Spleen (tissue), 11 donors: ENCODE measurements at regions not wholly inside any gene's neighbourhood (a gene's known extent, or its start where the extent isn't known, plus 50 kb on each side); places are given as distances from the start of the nearest gene placed in this dataset.
"Not testable (repeated sequence)": the region's sequence is repeated elsewhere in the genome, so short reads cannot be mapped to it uniquely, and the experiment has no call there.

Experiments used
- DNase-seq: peaks from one replicate; pipeline ENCODE4 v3.0.0-alpha.2; 2020
- H3K27ac ChIP-seq, 8 donors: fragments of 200-600 bp; sonication (generic) in 7 of 8; 1 replicate in 4 of 8; 2 replicates in 4 of 8; pipeline versions ENCODE4 v1.5.0 to v1.8.0; 2016 to 2021; ENCODE audit warnings: inconsistent platforms in 4 of 8, mild to moderate bottlenecking in 4 of 8, moderate library complexity in 1 of 8
- H3K27me3 ChIP-seq, 7 donors: fragments of 200-600 bp; sonication (generic) in 6 of 7; replicated peaks in 1 of 7; 1 replicate in 4 of 7; 2 replicates in 3 of 7; pipeline versions ENCODE4 v1.5.0 to v1.8.0; 2016 to 2021; ENCODE audit warnings: inconsistent platforms in 3 of 7, mild to moderate bottlenecking in 1 of 7
- H3K36me3 ChIP-seq, 6 donors: fragments of 200-600 bp; sonication (generic) in 5 of 6; 1 replicate in 4 of 6; 2 replicates in 2 of 6; pipeline versions ENCODE4 v1.5.0 to v1.8.0; 2016 to 2021; ENCODE audit warnings: inconsistent platforms in 2 of 6
- H3K4me1 ChIP-seq, 6 donors: fragments of 200-600 bp; sonication (generic) in 5 of 6; 1 replicate in 3 of 6; 2 replicates in 3 of 6; pipeline versions ENCODE4 v1.5.0 to v1.8.0; 2016 to 2021; ENCODE audit warnings: inconsistent platforms in 3 of 6
- H3K4me3 ChIP-seq, 8 donors: fragments of 200-600 bp; sonication (generic) in 7 of 8; 1 replicate in 4 of 8; 2 replicates in 4 of 8; pipeline versions ENCODE4 v1.5.0 to v1.8.0; 2016 to 2021; ENCODE audit warnings: inconsistent platforms in 4 of 8, mild to moderate bottlenecking in 4 of 8, moderate library complexity in 2 of 8
- H3K9me3 ChIP-seq, 8 donors: fragments of 200-600 bp; sonication (generic) in 7 of 8; 1 replicate in 4 of 8; 2 replicates in 4 of 8; pipeline versions ENCODE4 v1.5.0 to v1.8.0; 2016 to 2021; ENCODE audit warnings: inconsistent platforms in 4 of 8
- WGBS, 5 donors: extraction: QIAGEN DNeasy Blood & Tissue Kit in 3 of 5; methylation state at CpG; one replicate each; pipeline versions ENCODE4 v1.1.5 to v1.1.7; 2013 to 2018; 5-methylcytosine and 5-hydroxymethylcytosine counted together
- intact Hi-C: fragments of 100-400 bp; cut with DNase I; formaldehyde crosslinking; loops from one replicate; pipeline ENCODE4 v1.15.0; 2023; ENCODE audit warnings: low total_unique reads
- donor health status: healthy with polysubstance abuse.
- donor health status: DM: no; HTN: no; CAD: no; lungs with moderate emphysema.
- donor health status: DM: no; HTN: no; CAD: no.
- donor health status: Bipolar disorder and iron deficiency.
- donor health status: healthy.
- donor health status: DM: no; HTN: no; CAD: no.
- donor health status: DM: yes; HTN: yes; CAD: no.

DNA sequence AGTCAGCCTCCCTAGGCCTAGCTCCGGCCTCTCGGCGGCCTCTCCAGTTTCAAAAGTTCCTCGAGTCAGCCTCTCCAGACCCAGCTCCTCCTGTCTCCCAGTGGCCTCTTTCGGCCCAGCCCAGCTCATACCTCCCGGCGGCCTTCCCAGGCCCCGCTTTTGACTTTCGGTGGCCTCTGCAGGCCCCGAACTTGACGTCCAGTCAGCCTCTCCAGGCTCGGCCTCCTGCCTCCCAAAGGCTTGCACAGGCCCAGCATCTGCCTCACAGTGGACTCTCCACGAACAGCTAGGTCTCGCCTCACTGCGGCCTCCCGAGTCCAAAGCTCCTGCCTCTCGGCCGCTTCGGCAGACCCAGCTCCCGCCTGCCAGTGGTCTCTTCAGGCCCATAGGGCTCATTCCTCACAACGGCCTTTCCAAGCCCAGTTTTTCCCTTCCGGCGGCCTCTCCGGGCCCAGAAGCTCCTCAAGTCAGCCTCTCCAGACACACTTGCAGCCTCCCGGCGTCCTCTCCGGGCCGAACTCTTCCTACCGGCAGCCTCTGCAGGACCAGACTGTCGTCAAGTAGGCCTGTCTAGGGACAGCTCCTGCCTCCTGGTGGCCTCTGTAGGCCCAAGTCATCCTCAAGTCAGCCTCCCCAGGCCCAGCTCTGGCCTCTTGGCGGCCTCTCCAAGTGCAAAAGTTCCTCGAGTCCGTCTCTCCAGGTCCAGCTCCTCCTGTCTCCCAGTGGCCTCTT, 249.9 kb upstream of the ZNF722 start:
- WGBS, 5 donors, result 86 to 91% (median 90%) methylated on average over 25 to 32 of the region's 33 CpGs
- H3K4me3 ChIP-seq, H3K36me3 ChIP-seq, DNase-seq, H3K27me3 ChIP-seq, H3K27ac ChIP-seq, H3K4me1 ChIP-seq, intact Hi-C loops: not testable (repeated sequence)
- H3K9me3 ChIP-seq, result peaks cover 0 to 32% (median 9%) of the 10 kb centered on the region in 8 donors

DNA sequence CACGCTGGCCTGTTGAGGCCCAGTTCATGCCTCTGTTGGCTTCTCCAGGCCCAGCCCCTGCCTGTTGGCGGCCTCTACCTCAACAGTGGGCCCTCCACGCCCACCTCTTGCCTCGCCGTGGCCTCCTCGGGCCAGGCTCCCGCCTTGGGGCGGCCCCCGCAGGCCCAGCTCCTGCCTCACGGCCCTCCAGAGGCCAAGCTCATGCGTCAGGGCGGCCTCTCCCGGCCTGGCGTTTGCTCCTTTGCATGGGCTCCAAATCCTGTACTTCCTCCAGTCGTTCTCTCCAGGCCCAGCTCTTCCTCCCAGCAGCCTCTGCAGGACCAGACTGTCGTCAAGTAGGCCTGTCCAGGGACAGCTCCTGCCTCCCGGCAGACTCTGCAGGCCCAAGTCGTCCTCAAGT, 246.2 kb upstream of the ZNF722 start:
- 87 to 100% (median 92%) methylated on average over 1 to 13 of the region's 18 CpGs; no CpG with 5 or more reads in 1 of the 5 donors for WGBS, 5 donors
- H3K36me3 ChIP-seq, intact Hi-C loops, H3K4me3 ChIP-seq, H3K27me3 ChIP-seq, H3K4me1 ChIP-seq, H3K27ac ChIP-seq, DNase-seq: not testable (repeated sequence)
- peaks cover 0 to 20% (median 9%) of the 10 kb centered on the region in 8 donors for H3K9me3 ChIP-seq

DNA sequence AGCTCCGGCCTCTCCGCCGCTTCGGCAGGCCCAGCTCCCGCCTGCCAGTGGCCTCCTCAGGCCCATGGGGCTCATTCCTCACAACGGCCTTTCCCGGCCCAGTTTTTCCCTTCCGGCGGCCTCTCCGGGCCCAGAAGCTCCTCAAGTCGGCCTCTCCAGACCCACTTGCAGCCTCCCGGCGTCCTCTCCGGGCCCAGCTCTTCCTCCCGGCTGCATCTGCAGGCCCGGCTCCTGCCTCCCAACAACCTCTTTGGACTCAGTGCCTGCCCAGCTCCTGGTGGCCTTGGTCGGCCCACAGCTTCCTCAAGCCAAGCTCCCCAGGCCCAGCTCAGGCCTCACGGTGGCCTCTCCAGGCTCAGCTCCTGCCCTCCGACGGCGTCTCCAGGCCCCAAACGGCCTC, 245.5 kb upstream of the ZNF722 start:
- H3K27me3 ChIP-seq, intact Hi-C loops, H3K36me3 ChIP-seq, H3K4me1 ChIP-seq, H3K4me3 ChIP-seq, H3K27ac ChIP-seq, DNase-seq: not testable (repeated sequence)
- peaks cover 0 to 17% (median 8%) of the 10 kb centered on the region in 8 donors for H3K9me3 ChIP-seq
- WGBS, 5 donors, result 89 to 100% (median 93%) methylated on average over 1 to 8 of the region's 22 CpGs; no CpG with 5 or more reads in 2 of the 5 donors

- DNase-seq, H3K36me3 ChIP-seq, H3K4me3 ChIP-seq, H3K27me3 ChIP-seq, H3K27ac ChIP-seq, intact Hi-C loops, H3K4me1 ChIP-seq, H3K9me3 ChIP-seq: not testable (repeated sequence)
- 91 to 96% (median 94%) methylated on average over 8 to 14 of the region's 29 CpGs; no CpG with 5 or more reads in 2 of the 5 donors for WGBS, 5 donors
Observed at GRCh38 chr7:63760202-63760601, 238.4 kb upstream of the ZNF722 start.

- DNase-seq, H3K4me1 ChIP-seq, intact Hi-C loops: not testable (repeated sequence)
Observed at GRCh38 chr7:63765541-63765940, 233.1 kb upstream of the ZNF722 start.

GRCh38 chr7:63766197-63766596, 232.5 kb upstream of the ZNF722 start:
- not testable (repeated sequence) for DNase-seq

More at GRCh38 chr7:63765541-63765940, 233.1 kb upstream of the ZNF722 start:
- peaks cover 0 to 18% (median 9%) of the 10 kb centered on the region in 8 donors for H3K9me3 ChIP-seq
- not testable (repeated sequence) for H3K27me3 ChIP-seq, H3K4me3 ChIP-seq, H3K36me3 ChIP-seq, H3K27ac ChIP-seq
- 86 to 93% (median 89%) methylated on average over 13 of the region's 13 CpGs for WGBS, 5 donors

GRCh38 chr7:63770162-63770561, 228.5 kb upstream of the ZNF722 start:
- H3K4me3 ChIP-seq, intact Hi-C loops, H3K27ac ChIP-seq, H3K27me3 ChIP-seq, DNase-seq, H3K36me3 ChIP-seq, H3K4me1 ChIP-seq: not testable (repeated sequence)
- WGBS, 5 donors, result 45 to 83% (median 75%) methylated on average over 5 to 10 of the region's 10 CpGs
- peaks cover 0 to 28% (median 12%) of the 10 kb centered on the region in 8 donors for H3K9me3 ChIP-seq

More at GRCh38 chr7:63766197-63766596, 232.5 kb upstream of the ZNF722 start:
- 90 to 96% (median 92%) methylated on average over 10 to 23 of the region's 23 CpGs for WGBS, 5 donors
- peaks cover 0 to 18% (median 9%) of the 10 kb centered on the region in 8 donors for H3K9me3 ChIP-seq
- H3K27ac ChIP-seq, H3K27me3 ChIP-seq, H3K36me3 ChIP-seq, intact Hi-C loops, H3K4me3 ChIP-seq, H3K4me1 ChIP-seq: not testable (repeated sequence)

- H3K27ac ChIP-seq, H3K4me1 ChIP-seq, H3K4me3 ChIP-seq, intact Hi-C loops, H3K27me3 ChIP-seq, DNase-seq, H3K36me3 ChIP-seq: not testable (repeated sequence)
- H3K9me3 ChIP-seq, result peaks cover 0 to 18% (median 2%) of the 10 kb centered on the region in 8 donors
- WGBS, 5 donors, result 77 to 91% (median 85%) methylated on average over 7 to 26 of the region's 26 CpGs
Observed at GRCh38 chr7:63771389-63772085, 227.1 kb upstream of the ZNF722 start.
